HG03196 (cell line): ENCODE measurements at regions not wholly inside any gene's neighbourhood (a gene's known extent, or its start where the extent isn't known, plus 50 kb on each side); places are given as distances from the start of the nearest gene placed in this dataset.
"Not testable (repeated sequence)": the region's sequence is repeated elsewhere in the genome, so short reads cannot be mapped to it uniquely, and the experiment has no call there.

Experiments used
- ATAC-seq: cut with Tn5 transposase; IDR thresholded peaks from one replicate; pipeline ENCODE4 v1.9.1; 2021; ENCODE audit not compliant: unreplicated experiment

DNA sequence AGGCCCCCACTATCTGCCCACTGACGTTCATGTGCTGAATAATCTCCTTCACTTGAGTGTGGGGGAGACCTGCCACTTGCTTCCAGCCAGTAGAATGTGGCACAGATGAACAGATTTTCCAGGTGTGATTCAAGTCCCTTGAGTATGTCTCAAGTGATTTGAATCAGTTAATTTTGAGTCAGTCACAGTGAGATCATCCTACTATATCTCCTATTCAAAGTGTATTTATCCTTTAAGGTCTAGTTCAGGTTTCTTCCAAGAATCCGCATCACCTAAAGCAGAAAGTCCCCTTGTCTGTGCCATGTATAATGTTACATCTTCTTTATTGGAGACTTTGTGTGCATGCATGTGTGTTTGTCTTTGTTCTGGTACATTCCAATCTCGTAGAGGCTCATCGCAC is 208.3 kb upstream of the DAB2 start:
- ATAC-seq, result no peak

- no peak for ATAC-seq
These were observed 207.2 kb upstream of the DAB2 start for GRCh38 chr5:39631958-39632357.

- ATAC-seq, result no peak
These were observed 205.2 kb upstream of the DAB2 start for GRCh38 chr5:39629946-39630345.

GRCh38 chr5:39628348-39628747 is 203.6 kb upstream of the DAB2 start:
- ATAC-seq, result no peak

- no peak for ATAC-seq
These were observed 200.1 kb upstream of the DAB2 start for GRCh38 chr5:39624890-39625289.

GRCh38 chr5:39624268-39624886 is 199.6 kb upstream of the DAB2 start:
- ATAC-seq, result peak; percentile 78

GRCh38 chr5:39623291-39623865 is 198.6 kb upstream of the DAB2 start:
- no peak for ATAC-seq

DNA sequence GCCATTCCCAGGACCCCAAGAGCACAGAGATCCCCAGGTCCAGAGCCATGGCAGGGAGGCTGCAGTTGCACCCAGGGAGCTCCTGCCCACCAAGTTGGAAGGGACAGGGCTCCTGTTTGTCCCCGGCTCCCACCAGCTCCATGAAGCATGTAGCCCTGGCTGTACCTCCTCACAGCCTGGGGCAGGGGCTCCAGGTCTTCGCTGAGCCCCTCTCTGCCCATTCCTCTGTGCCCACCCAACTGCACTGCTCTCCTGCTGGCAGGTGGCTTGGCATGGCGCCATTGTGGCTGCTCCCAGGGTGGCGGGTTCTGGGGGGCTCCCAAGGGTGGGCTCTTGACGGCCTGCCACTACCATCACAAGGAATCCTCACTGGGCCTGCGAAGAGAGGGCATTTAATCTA is 197.5 kb upstream of the DAB2 start:
- ATAC-seq, result no peak

GRCh38 chr5:39619168-39619818 is 194.5 kb upstream of the DAB2 start:
- no peak for ATAC-seq

- ATAC-seq, result no peak
These were observed 193.6 kb upstream of the DAB2 start for GRCh38 chr5:39618391-39618790.

DNA sequence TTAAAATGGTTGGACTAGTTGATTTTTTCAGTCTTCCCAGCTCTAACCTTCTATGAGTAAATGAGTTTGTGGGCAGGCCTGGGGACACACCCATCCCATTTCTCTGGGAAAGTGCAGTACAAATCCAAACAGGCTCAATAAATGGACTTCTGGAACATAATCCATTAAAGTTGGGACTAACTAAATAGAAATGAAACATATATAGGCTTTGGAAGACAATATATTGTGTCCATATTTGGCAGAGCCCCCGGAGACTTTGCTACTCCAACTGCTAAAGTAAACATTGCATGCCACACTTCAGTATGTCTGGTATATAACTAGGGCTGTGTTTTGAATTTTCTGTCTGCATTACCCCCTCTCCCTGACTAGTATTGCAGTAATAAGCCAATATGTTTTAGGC is 191.4 kb upstream of the DAB2 start:
- no peak for ATAC-seq

- ATAC-seq, result not testable (repeated sequence)
These were observed 186.3 kb upstream of the DAB2 start for GRCh38 chr5:39611076-39611475.

DNA sequence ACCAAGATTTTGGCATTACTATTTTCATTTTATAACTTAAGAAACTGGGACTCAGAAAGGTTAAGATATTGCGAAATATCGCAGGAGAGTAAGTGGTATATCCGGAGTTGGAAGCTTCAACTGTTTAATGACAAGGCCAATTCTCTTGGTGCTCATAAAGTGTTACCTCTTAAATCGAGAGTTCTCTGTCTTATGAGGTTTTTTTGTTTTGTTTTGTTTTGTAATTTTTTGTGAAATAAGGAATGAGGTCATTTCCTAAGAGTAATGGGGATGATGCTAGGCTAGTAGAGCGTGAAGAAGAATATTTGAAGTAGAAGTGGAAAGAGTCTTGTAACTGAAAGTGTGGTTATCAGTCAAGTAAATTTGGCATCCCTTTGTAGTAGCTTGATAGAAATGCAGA is 183.2 kb upstream of the DAB2 start:
- no peak for ATAC-seq

- ATAC-seq, result no peak
These were observed 181.8 kb upstream of the DAB2 start for GRCh38 chr5:39606591-39606990.

DNA sequence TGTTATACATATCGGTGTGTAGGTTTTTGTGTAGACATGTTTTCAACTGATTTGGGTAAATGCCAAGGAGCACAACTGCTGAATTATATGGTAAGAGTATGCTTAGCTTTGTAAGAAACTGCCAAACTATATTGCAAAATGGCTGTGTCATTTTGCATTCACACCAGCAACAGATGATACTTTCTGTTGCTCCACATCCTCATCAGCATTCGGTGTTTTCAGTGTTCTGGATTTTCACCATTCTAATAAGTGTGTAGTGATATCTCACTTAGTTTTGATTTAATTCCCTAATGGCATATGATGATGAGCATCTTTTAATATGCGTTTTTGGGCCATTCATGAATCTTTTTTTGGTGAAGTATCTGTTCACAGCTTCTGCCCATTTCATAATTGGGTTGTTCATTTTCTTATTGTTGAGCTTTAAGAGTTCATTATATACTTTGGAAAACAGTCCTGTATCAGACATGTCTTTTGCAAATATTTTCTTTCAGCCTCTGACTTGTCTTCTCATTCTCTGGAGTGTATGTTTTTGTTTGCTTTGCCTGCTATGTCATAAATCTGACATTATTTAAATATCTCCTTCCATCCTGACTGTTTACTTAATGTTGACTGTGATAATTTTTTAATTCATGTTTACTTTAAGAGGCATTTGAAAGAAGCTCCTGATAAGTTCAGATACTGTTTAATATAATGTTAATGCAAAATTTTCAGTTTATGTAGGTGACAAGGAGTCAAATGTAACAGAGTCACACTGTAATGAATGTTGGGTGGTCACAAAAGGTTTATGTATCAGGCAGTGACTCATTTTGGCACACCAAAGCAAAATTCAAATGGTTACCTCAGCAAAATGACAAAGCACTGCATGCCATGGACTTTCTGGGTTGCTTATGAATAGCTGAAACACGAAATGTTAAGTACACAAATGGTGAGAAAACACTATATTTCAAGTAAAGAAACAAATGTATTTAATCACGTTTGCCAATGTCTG is 181.1 kb upstream of the DAB2 start:
- ATAC-seq, result no peak

- no peak for ATAC-seq
These were observed 180.4 kb upstream of the DAB2 start for GRCh38 chr5:39605145-39605544.

- ATAC-seq, result no peak
These were observed 179.7 kb upstream of the DAB2 start for GRCh38 chr5:39604491-39604890.

DNA sequence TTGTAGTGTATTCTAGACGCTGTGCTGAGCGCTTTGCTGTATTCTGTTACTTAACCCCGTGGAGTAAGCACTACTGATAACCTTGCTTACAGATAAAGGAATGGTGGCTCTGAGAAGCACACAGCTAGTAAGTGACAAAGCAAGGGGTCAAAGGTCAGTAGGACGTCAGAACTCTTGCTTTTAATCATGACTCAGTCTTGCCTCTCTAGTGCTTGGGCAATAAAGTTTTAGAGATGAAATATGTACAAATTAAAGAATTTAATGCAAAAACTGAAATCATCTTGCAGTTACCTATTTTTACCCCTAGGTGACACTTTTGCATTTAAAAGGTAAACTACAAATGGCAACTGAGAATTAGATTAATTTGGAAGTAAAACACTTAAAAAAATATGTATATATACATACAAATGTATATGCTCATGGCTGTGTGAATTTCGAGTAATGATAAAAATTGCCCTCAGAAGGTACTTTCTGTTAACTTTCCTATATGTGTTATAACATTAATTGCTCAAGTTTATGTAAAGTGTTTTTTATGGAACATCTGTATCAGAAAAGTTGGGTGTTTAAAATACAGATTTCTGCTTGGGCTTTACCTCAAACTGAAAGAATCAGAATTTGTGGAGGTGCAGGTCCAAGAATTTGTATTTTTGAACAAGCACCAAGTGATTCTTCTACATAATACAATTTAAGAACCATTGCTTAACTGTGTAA is 175.1 kb upstream of the DAB2 start:
- ATAC-seq, result no peak

DNA sequence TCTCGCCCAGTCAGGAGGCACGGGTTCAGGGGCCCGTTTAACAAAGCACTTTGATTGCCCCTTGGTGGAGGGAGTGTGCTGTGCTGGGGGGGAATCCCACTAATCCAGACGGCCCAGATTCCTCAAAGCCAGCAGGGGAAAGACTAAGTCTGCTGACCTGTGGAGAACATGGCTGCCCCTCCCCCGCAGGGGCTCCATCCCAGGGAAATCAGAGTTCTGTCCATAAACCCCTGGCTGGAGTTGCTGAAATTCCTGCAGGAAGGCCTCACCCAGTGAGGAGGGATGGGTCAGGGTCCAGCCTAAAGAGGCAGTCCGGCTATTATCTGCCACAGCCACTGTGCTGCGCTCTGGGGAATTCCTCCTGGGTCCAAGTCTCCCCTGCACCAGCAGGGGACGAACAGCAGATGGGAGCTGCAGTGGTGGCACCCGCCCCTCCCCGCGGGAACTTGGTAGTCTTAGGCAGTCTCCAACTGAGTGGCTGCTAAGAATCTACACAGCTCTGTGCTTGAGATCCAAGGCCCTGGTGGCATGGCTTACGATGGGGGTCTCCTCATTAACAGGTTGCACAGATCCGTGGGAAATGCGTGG is 174.0 kb upstream of the DAB2 start:
- no peak for ATAC-seq

DNA sequence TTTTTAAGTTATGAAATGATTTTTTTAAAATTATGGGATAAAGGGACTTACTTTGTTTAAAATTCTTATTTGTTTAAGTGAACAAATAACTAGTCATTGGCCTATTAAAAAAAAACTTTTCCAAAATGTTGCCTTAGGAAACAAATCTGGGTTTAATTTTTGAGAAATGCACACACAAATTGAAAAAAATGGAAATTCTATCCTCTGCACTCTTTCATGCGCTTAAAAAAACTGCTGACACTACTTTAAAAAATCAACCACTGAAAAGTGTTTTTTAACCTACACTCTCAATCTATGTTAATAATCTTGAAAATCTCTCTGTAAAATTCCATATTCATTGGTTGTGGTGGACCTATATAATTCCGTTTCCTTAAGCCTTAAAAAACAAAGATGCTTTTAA is 163.4 kb upstream of the DAB2 start:
- no peak for ATAC-seq

DNA sequence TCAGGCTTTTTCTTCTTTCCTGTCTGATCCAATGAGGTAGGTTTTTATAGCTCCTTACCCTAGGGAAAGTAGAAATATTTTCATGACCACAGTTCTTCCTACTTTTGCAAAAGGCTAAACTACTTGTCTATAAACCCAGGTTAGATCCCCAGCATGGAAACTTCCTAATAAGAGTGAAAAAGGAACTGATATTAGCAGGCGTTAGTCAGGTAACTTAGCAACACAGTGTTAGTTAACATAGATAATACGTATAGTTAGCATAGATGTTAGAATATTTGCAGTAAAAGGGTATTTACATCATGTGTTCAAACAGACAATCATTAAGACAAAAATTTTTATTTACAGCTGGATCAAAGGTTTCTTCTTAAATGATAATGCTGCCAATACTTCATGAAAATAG is 162.9 kb upstream of the DAB2 start:
- ATAC-seq, result no peak
